Muscle layer of colon (tissue), 2 donors: ENCODE measurements at regions not wholly inside any gene's neighbourhood (a gene's known extent, or its start where the extent isn't known, plus 50 kb on each side); places are given as distances from the start of the nearest gene placed in this dataset.

Experiments
- H3K27ac ChIP-seq: one replicate; pipeline ENCODE4 v1.7.0; 2013; ENCODE audit warnings: low read depth, mild to moderate bottlenecking, low read length, moderate library complexity
- H3K27me3 ChIP-seq, 2 donors: one replicate each; pipeline ENCODE4 v1.7.0; 2013; ENCODE audit warnings: low read length in 2 of 2, mild to moderate bottlenecking in 2 of 2; ENCODE audit not compliant: insufficient read depth in 2 of 2, control insufficient read depth in 1 of 2
- H3K36me3 ChIP-seq: one replicate; pipeline ENCODE4 v1.7.0; 2013; ENCODE audit warnings: mild to moderate bottlenecking, low read length; ENCODE audit not compliant: insufficient read depth
- H3K4me1 ChIP-seq: one replicate; pipeline ENCODE4 v1.7.0; 2013; ENCODE audit warnings: mild to moderate bottlenecking, low read length; ENCODE audit not compliant: insufficient read depth
- H3K4me3 ChIP-seq, 2 donors: one replicate each; pipeline ENCODE4 v1.7.0; 2013; ENCODE audit warnings: low read length in 2 of 2, low read depth in 1 of 2, mild to moderate bottlenecking in 1 of 2, moderate library complexity in 1 of 2
- H3K9ac ChIP-seq: one replicate; pipeline ENCODE4 v1.7.0; 2013; ENCODE audit warnings: low read length
- H3K9me3 ChIP-seq: one replicate; pipeline ENCODE4 v1.7.0; 2013; ENCODE audit warnings: mild to moderate bottlenecking, low read length
- donor health status: abdominal sarcoma.
- donor health status: Adenocarcinoma of cecum.

- Histone ChIP-seq H3K4me1 (no peaks in the 10 kb centered on the region), H3K27ac (no peak overlapping the region), H3K27me3 (peaks cover 8 to 15% of the 10 kb centered on the region in 2 donors), H3K9ac (no peak overlapping the region), H3K36me3 (no peaks in the 10 kb centered on the region), H3K9me3 (no peaks in the 10 kb centered on the region), H3K4me3 (no peak overlapping the region)
Observed at GRCh38 chr16:86755571-86756006, 177.2 kb downstream of the FOXL1 start.

GRCh38 chr16:86756882-86757703, 178.7 kb downstream of the FOXL1 start:
- H3K36me3 ChIP-seq, result no peaks in the 10 kb centered on the region
- H3K27ac ChIP-seq, result no peak overlapping the region
- H3K27me3 ChIP-seq, result peaks cover 19 to 30% of the 10 kb centered on the region in 2 donors
- no peaks in the 10 kb centered on the region for H3K9me3 ChIP-seq
- no peak overlapping the region for H3K9ac ChIP-seq
- H3K4me3 ChIP-seq, result no peak overlapping the region
- H3K4me1 ChIP-seq, result no peaks in the 10 kb centered on the region

GRCh38 chr16:86757704-86758040, 179.3 kb downstream of the FOXL1 start:
- Histone ChIP-seq H3K4me3 (no peak overlapping the region), H3K4me1 (no peaks in the 10 kb centered on the region), H3K27me3 (peaks cover 23 to 35% of the 10 kb centered on the region in 2 donors), H3K36me3 (no peaks in the 10 kb centered on the region), H3K9me3 (no peaks in the 10 kb centered on the region), H3K27ac (no peak overlapping the region), H3K9ac (no peak overlapping the region)

- Histone ChIP-seq H3K4me3 (no peak overlapping the region), H3K27me3 (peaks cover 23 to 35% of the 10 kb centered on the region in 2 donors), H3K9ac (no peak overlapping the region), H3K36me3 (no peaks in the 10 kb centered on the region), H3K9me3 (no peaks in the 10 kb centered on the region), H3K27ac (no peak overlapping the region), H3K4me1 (no peaks in the 10 kb centered on the region)
Observed at GRCh38 chr16:86758932-86759331, 180.6 kb downstream of the FOXL1 start.

- Histone ChIP-seq H3K27ac (no peak overlapping the region), H3K9me3 (no peaks in the 10 kb centered on the region), H3K4me3 (no peak overlapping the region), H3K9ac (no peak overlapping the region), H3K27me3 (peaks cover 23 to 35% of the 10 kb centered on the region in 2 donors), H3K36me3 (no peaks in the 10 kb centered on the region), H3K4me1 (no peaks in the 10 kb centered on the region)
Observed at GRCh38 chr16:86761111-86762031, 183.0 kb downstream of the FOXL1 start.

GRCh38 chr16:86762095-86762494, 183.7 kb downstream of the FOXL1 start:
- Histone ChIP-seq H3K36me3 (no peaks in the 10 kb centered on the region), H3K27ac (no peak overlapping the region), H3K9ac (no peak overlapping the region), H3K27me3 (peaks cover 23 to 35% of the 10 kb centered on the region in 2 donors), H3K9me3 (no peaks in the 10 kb centered on the region), H3K4me3 (no peak overlapping the region), H3K4me1 (no peaks in the 10 kb centered on the region)

- Histone ChIP-seq H3K27me3 (peaks cover 23 to 30% of the 10 kb centered on the region in 2 donors), H3K36me3 (no peaks in the 10 kb centered on the region), H3K27ac (no peak overlapping the region), H3K4me3 (no peak overlapping the region), H3K9ac (no peak overlapping the region), H3K9me3 (no peaks in the 10 kb centered on the region), H3K4me1 (no peaks in the 10 kb centered on the region)
Observed at GRCh38 chr16:86763819-86764218, 185.5 kb downstream of the FOXL1 start.

GRCh38 chr16:86764551-86764950, 186.2 kb downstream of the FOXL1 start:
- no peak overlapping the region for H3K4me3 ChIP-seq
- no peak overlapping the region for H3K27ac ChIP-seq
- H3K9me3 ChIP-seq, result no peaks in the 10 kb centered on the region
- no peaks in the 10 kb centered on the region for H3K36me3 ChIP-seq
- peaks cover 20 to 29% of the 10 kb centered on the region in 2 donors for H3K27me3 ChIP-seq
- no peaks in the 10 kb centered on the region for H3K4me1 ChIP-seq
- H3K9ac ChIP-seq, result no peak overlapping the region

GRCh38 chr16:86765389-86766026, 187.2 kb downstream of the FOXL1 start:
- H3K36me3 ChIP-seq, result no peaks in the 10 kb centered on the region
- H3K4me1 ChIP-seq, result no peaks in the 10 kb centered on the region
- H3K9ac ChIP-seq, result no peak overlapping the region
- peaks cover 15 to 27% of the 10 kb centered on the region in 2 donors for H3K27me3 ChIP-seq
- no peak overlapping the region for H3K4me3 ChIP-seq
- H3K27ac ChIP-seq, result no peak overlapping the region
- no peaks in the 10 kb centered on the region for H3K9me3 ChIP-seq

- H3K27me3 ChIP-seq, result peaks cover 6 to 15% of the 10 kb centered on the region in 2 donors
- H3K9ac ChIP-seq, result no peak overlapping the region
- H3K27ac ChIP-seq, result no peak overlapping the region
- no peak overlapping the region for H3K4me3 ChIP-seq
- no peaks in the 10 kb centered on the region for H3K9me3 ChIP-seq
- no peaks in the 10 kb centered on the region for H3K36me3 ChIP-seq
- H3K4me1 ChIP-seq, result no peaks in the 10 kb centered on the region
Observed at GRCh38 chr16:86766700-86767099, 188.4 kb downstream of the FOXL1 start.

GRCh38 chr16:86768228-86768791, 190.0 kb downstream of the FOXL1 start:
- Histone ChIP-seq H3K4me1 (no peaks in the 10 kb centered on the region), H3K4me3 (no peak overlapping the region), H3K9ac (no peak overlapping the region), H3K36me3 (no peaks in the 10 kb centered on the region), H3K27ac (no peak overlapping the region), H3K27me3 (peaks cover 0 to 6% of the 10 kb centered on the region in 2 donors), H3K9me3 (no peaks in the 10 kb centered on the region)
